ENCODE measurements at regions not wholly inside any gene's neighbourhood (a gene's known extent, or its start where the extent isn't known, plus 50 kb on each side); places are given as distances from the start of the nearest gene placed in this dataset.

- TF ChIP-seq CTCF (IDR thresholded peaks at IDR 0.05; ENCODE audit: low read depth, low read length) = peak; percentile 63; the same call in 1 of the 2 replicates
- H3K4me3 ChIP-seq (ENCODE audit: low read depth, low read length) = no peak overlapping the region; the same call in 1 of the 2 replicates
Observed at GRCh38 chr9:78821126-78821822, 524.3 kb downstream of the PSAT1 start.

- no peak for TF ChIP-seq CTCF (IDR thresholded peaks at IDR 0.05; ENCODE audit: low read depth, low read length)
- no peak overlapping the region for H3K4me3 ChIP-seq (ENCODE audit: low read depth, low read length)
Observed at GRCh38 chr9:78826527-78826926, 529.6 kb downstream of the PSAT1 start.

- no peak for TF ChIP-seq CTCF (IDR thresholded peaks at IDR 0.05; ENCODE audit: low read depth, low read length)
- H3K4me3 ChIP-seq (ENCODE audit: low read depth, low read length) = no peak overlapping the region
Observed at GRCh38 chr9:78828521-78828920, 531.6 kb downstream of the PSAT1 start.

GRCh38 chr9:78830301-78830700, 533.4 kb downstream of the PSAT1 start:
- no peak for TF ChIP-seq CTCF (IDR thresholded peaks at IDR 0.05; ENCODE audit: low read depth, low read length)
- no peak overlapping the region for H3K4me3 ChIP-seq (ENCODE audit: low read depth, low read length)

GRCh38 chr9:78831726-78832125, 534.8 kb downstream of the PSAT1 start:
- TF ChIP-seq CTCF (IDR thresholded peaks at IDR 0.05; ENCODE audit: low read depth, low read length) = no peak
- no peak overlapping the region for H3K4me3 ChIP-seq (ENCODE audit: low read depth, low read length)

- TF ChIP-seq CTCF (IDR thresholded peaks at IDR 0.05; ENCODE audit: low read depth, low read length) = no peak
- H3K4me3 ChIP-seq (ENCODE audit: low read depth, low read length) = no peak overlapping the region
Observed at GRCh38 chr9:78835928-78836450, 539.1 kb downstream of the PSAT1 start.

GRCh38 chr9:78839252-78839651, 542.3 kb downstream of the PSAT1 start:
- no peak for TF ChIP-seq CTCF (IDR thresholded peaks at IDR 0.05; ENCODE audit: low read depth, low read length)
- H3K4me3 ChIP-seq (ENCODE audit: low read depth, low read length) = no peak overlapping the region
